GM12878 (cell line): ENCODE measurements at regions not wholly inside any gene's neighbourhood (a gene's known extent, or its start where the extent isn't known, plus 50 kb on each side); places are given as distances from the start of the nearest gene placed in this dataset.

Experiments used
- ATAC-seq: fragments of 200-7000 bp; cut with Tn5 transposase; 3 replicates; pipeline ENCODE4 v1.9.1; 2020; ENCODE audit warnings: mild to moderate bottlenecking, moderate library complexity
- BruUV-seq: library from RNA; stranded (reverse); fragments of 400-500 nt; replicated peaks from 2 replicates; lab custom pipeline; 2021; lab: Mats Ljungman, UMichigan
- CTCF ChIA-PET: fragments of 300-600 bp; sonication (Branson Sonifier 250); formaldehyde crosslinking; extraction: SDS; loops from one replicate; lab custom pipeline; 2021; ENCODE audit warnings: inconsistent platforms; lab: Yijun Ruan, JAX
- POLR2A ChIA-PET: fragments of 350-600 bp; formaldehyde crosslinking; extraction: SDS; loops from one replicate; lab custom pipeline; 2021; ENCODE audit warnings: inconsistent platforms; lab: Charles Lee
- RAD21 ChIA-PET: fragments of 300-600 bp; sonication (Branson Sonifier 250); formaldehyde crosslinking; loops from one replicate; lab custom pipeline; 2023; ENCODE audit warnings: antibody characterized with exemption; ENCODE audit not compliant: unreplicated experiment; lab: Charles Lee
- SMC1A ChIA-PET: fragments of 300-600 bp; sonication (Branson Sonifier 250); formaldehyde crosslinking; loops from one replicate; lab custom pipeline; 2023; ENCODE audit not compliant: unreplicated experiment, uncharacterized antibody; lab: Charles Lee
- DNase-seq: peaks from one replicate; pipeline ENCODE4 v3.0.0-alpha.2; 2011; ENCODE audit warnings: low read depth, low spot score
- FAIRE-seq: peaks from 3 replicates; lab custom pipeline; 2011; peaks lifted over from hg19 to GRCh38; lab: Jason Lieb, UNC
- H2AFZ ChIP-seq: 2 replicates; pipeline ENCODE4 v1.6.0; 2011; ENCODE audit warnings: low read depth, low read length, control low read depth; ENCODE audit not compliant: control insufficient read depth
- H3K27ac ChIP-seq: 2 replicates; pipeline ENCODE4 v1.5.1; 2011; ENCODE audit warnings: control low read depth; ENCODE audit not compliant: control insufficient read depth, insufficient read depth
- H3K27me3 ChIP-seq, 2 experiments: replicated peaks in 1 of 2; 2 replicates each; pipeline versions ENCODE4 v1.6.0 to v1.6.1; 2011; ENCODE audit warnings: low read length in 1 of 2; ENCODE audit not compliant: control insufficient read depth in 2 of 2, insufficient read depth in 2 of 2
- H3K36me3 ChIP-seq, 2 experiments: 2 replicates each; pipeline ENCODE4 v1.5.1; 2011; ENCODE audit warnings: low read length in 1 of 2; ENCODE audit not compliant: control insufficient read depth in 2 of 2, insufficient read depth in 2 of 2
- H3K4me1 ChIP-seq: 2 replicates; pipeline ENCODE4 v1.6.1; 2011; ENCODE audit warnings: mild to moderate bottlenecking, low read length, moderate library complexity, mixed read lengths; ENCODE audit not compliant: control insufficient read depth, insufficient read depth
- H3K4me2 ChIP-seq: 2 replicates; pipeline ENCODE4 v1.6.0; 2011; ENCODE audit warnings: control low read depth; ENCODE audit not compliant: control insufficient read depth, insufficient read depth
- H3K4me3 ChIP-seq: fragments of 200-600 bp; sonication (generic); 2 replicates; pipeline ENCODE4 v1.5.1; 2016
- H3K79me2 ChIP-seq: 2 replicates; pipeline ENCODE4 v1.6.0; 2011; ENCODE audit warnings: low read length; ENCODE audit not compliant: control insufficient read depth, insufficient read depth
- H3K9ac ChIP-seq: 2 replicates; pipeline ENCODE4 v1.8.0; 2011; ENCODE audit warnings: low read length, control low read depth, mixed read lengths; ENCODE audit not compliant: control insufficient read depth, insufficient read depth
- H3K9me3 ChIP-seq: replicated peaks from 3 replicates; pipeline ENCODE4 v1.5.1; 2011; ENCODE audit warnings: mild to moderate bottlenecking, low read length; ENCODE audit not compliant: control insufficient read depth, insufficient read depth
- H4K20me1 ChIP-seq: 2 replicates; pipeline ENCODE4 v1.6.0; 2011; ENCODE audit not compliant: control insufficient read depth, insufficient read depth
- BCL11A ChIP-seq: IDR thresholded peaks from 2 replicates; pipeline ENCODE4 v1.6.1; 2011; ENCODE audit warnings: low read depth, low read length
- GABPA ChIP-seq: IDR thresholded peaks from 2 replicates; pipeline ENCODE4 v1.6.1; 2014; ENCODE audit warnings: antibody characterized with exemption, low read depth, mild to moderate bottlenecking, inconsistent platforms
- IRF3 ChIP-seq: fragments of 450-650 bp; IDR thresholded peaks from 2 replicates; pipeline ENCODE4 v1.6.1; 2014; ENCODE audit warnings: mild to moderate bottlenecking
- JUNB ChIP-seq: IDR thresholded peaks from 2 replicates; pipeline ENCODE4 v1.6.1; 2016; ENCODE audit warnings: antibody characterized with exemption, mild to moderate bottlenecking
- JUND ChIP-seq: IDR thresholded peaks from 2 replicates; pipeline ENCODE4 v1.6.1; 2012; ENCODE audit warnings: low read depth, mild to moderate bottlenecking, low read length, improper control_type of control experiment, moderate library complexity
- MLLT1 ChIP-seq: fragments of 450-650 bp; IDR thresholded peaks from 2 replicates; pipeline ENCODE4 v1.6.1; 2016; ENCODE audit warnings: mild to moderate bottlenecking
- MTA2 ChIP-seq: fragments of 450-650 bp; IDR thresholded peaks from 2 replicates; pipeline ENCODE4 v1.6.1; 2016; ENCODE audit warnings: low read depth, mild to moderate bottlenecking, moderate library complexity
- MYC ChIP-seq: IDR thresholded peaks from 2 replicates; pipeline ENCODE4 v1.6.1; 2011; ENCODE audit warnings: mild to moderate bottlenecking, low read length, moderate library complexity, inconsistent platforms; ENCODE audit not compliant: insufficient read depth, insufficient replicate concordance, insufficient read length, severe bottlenecking
- NBN ChIP-seq: fragments of 450-650 bp; IDR thresholded peaks from 2 replicates; pipeline ENCODE4 v1.6.1; 2016
- PBX3 ChIP-seq: IDR thresholded peaks from 2 replicates; pipeline ENCODE4 v1.6.1; 2011; ENCODE audit warnings: mild to moderate bottlenecking, low read depth, low read length, moderate library complexity; ENCODE audit not compliant: insufficient replicate concordance
- POLR2A ChIP-seq: IDR thresholded peaks from 2 replicates; pipeline ENCODE4 v1.6.1; 2011; ENCODE audit warnings: low read depth, mild to moderate bottlenecking, low read length
- POLR2AphosphoS5 ChIP-seq: IDR thresholded peaks from 2 replicates; pipeline ENCODE4 v1.6.1; 2011; ENCODE audit warnings: mild to moderate bottlenecking, low read length, inconsistent platforms
- RAD51 ChIP-seq: fragments of 450-650 bp; IDR thresholded peaks from 2 replicates; pipeline ENCODE4 v1.6.1; 2016; ENCODE audit warnings: moderate library complexity, mild to moderate bottlenecking, inconsistent platforms
- RBBP5 ChIP-seq: fragments of 200-600 bp; sonication (generic); conservative IDR thresholded peaks from 2 replicates; pipeline ENCODE4 v1.6.1; 2016
- RFX5 ChIP-seq: IDR thresholded peaks from 2 replicates; pipeline ENCODE4 v1.6.1; 2011; ENCODE audit warnings: low read depth, low read length, improper control_type of control experiment
- SMARCA5 ChIP-seq: fragments of 450-650 bp; IDR thresholded peaks from 2 replicates; pipeline ENCODE4 v1.6.1; 2017; ENCODE audit warnings: mild to moderate bottlenecking
- YY1 ChIP-seq: IDR thresholded peaks from 2 replicates; pipeline ENCODE4 v1.6.1; 2011; ENCODE audit warnings: low read depth, mild to moderate bottlenecking, low read length
- ZNF384 ChIP-seq: IDR thresholded peaks from 2 replicates; pipeline ENCODE4 v1.6.1; 2012; ENCODE audit warnings: low read depth, mild to moderate bottlenecking, low read length, improper control_type of control experiment, borderline replicate concordance
- ZNF622 ChIP-seq: fragments of 450-650 bp; IDR thresholded peaks from 2 replicates; pipeline ENCODE4 v1.6.1; 2017; ENCODE audit warnings: mild to moderate bottlenecking, inconsistent platforms
- WGBS: methylation state at CpG from one replicate; pipeline ENCODE4 v1.1.6; 2016; ENCODE audit warnings: low lambda C conversion rate; ENCODE audit not compliant: insufficient replicate concordance, insufficient coverage; ENCODE audit errors: missing lambda C conversion rate; 5-methylcytosine and 5-hydroxymethylcytosine counted together
- in situ Hi-C: fragments of 300-500 bp; cut with MboI; formaldehyde crosslinking; loops from 9 replicates; pipeline ENCODE4 v1.14.3; 2018; ENCODE audit warnings: mixed read lengths
- intact Hi-C: fragments of 100-400 bp; cut with micrococcal nuclease; formaldehyde crosslinking; loops from one replicate; pipeline ENCODE4 v1.14.2; 2022; ENCODE audit not compliant: unreplicated experiment
- TF ChIP-seq, protein P1 (sequence below): IDR thresholded peaks from 2 replicates; pipeline ENCODE4 v1.6.1; 2012; ENCODE audit warnings: low read length, inconsistent platforms

GRCh38 chr6:156398371-156398770, 378.8 kb upstream of the ARID1B start:
- Histone ChIP-seq H3K27ac (no peak overlapping the region), H3K4me2 (no peak overlapping the region), H3K36me3 (no peaks in the 10 kb centered on the region), H3K9ac (no peak overlapping the region), H3K4me1 (peaks cover 27% of the 10 kb centered on the region), H3K27me3 (peaks cover 0 to 16% of the 10 kb centered on the region in 2 experiments; a peak in 2 of 4 replicates), H3K79me2 (no peaks in the 10 kb centered on the region), H2AFZ (no peak overlapping the region), H3K4me3 (no peak overlapping the region), H3K9me3 (peaks cover 11% of the 10 kb centered on the region; the same call in 2 of the 3 replicates), H4K20me1 (no peaks in the 10 kb centered on the region)
- intact Hi-C loops (loop anchor here (5.0 to 10.0 kb wide), 3 partner anchors 299 to 1074 kb away; partner anchors contain the start of gene ARID1B), in situ Hi-C loops (no loop called here)
- SMC1A ChIA-PET = no interaction called here
- no peak for ATAC-seq
- BruUV-seq = no TSS peak
- TF ChIP-seq SMARCA5 (no peak), POLR2AphosphoS5 (no peak), RFX5 (no peak), YY1 (no peak), BCL11A (no peak), POLR2A (no peak), ZNF384 (no peak), MTA2 (no peak), NBN (no peak), MLLT1 (no peak), GABPA (no peak), ZNF622 (no peak), PBX3 (no peak), MYC (no peak), RBBP5 (no peak), JUNB (no peak), IRF3 (no peak), JUND (no peak), RAD51 (no peak)
- TF ChIP-seq, protein P1, sequence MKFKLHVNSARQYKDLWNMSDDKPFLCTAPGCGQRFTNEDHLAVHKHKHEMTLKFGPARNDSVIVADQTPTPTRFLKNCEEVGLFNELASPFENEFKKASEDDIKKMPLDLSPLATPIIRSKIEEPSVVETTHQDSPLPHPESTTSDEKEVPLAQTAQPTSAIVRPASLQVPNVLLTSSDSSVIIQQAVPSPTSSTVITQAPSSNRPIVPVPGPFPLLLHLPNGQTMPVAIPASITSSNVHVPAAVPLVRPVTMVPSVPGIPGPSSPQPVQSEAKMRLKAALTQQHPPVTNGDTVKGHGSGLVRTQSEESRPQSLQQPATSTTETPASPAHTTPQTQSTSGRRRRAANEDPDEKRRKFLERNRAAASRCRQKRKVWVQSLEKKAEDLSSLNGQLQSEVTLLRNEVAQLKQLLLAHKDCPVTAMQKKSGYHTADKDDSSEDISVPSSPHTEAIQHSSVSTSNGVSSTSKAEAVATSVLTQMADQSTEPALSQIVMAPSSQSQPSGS = no peak
- RAD21 ChIA-PET = no interaction called here
- DNase-seq = no peak
- CTCF ChIA-PET = no interaction called here
- POLR2A ChIA-PET = no interaction called here
- WGBS = 72% methylated on average over 5 of the region's 5 CpGs
- no peak for FAIRE-seq
